22Rv1 (cell line): ENCODE measurements at regions not wholly inside any gene's neighbourhood (a gene's known extent, or its start where the extent isn't known, plus 50 kb on each side); places are given as distances from the start of the nearest gene placed in this dataset.

Experiments
- ZFX ChIP-seq: fragments of 450-650 bp; IDR thresholded peaks from 2 replicates; pipeline ENCODE4 v1.6.1; 2017; ENCODE audit warnings: antibody characterized with exemption, borderline replicate concordance
- TF ChIP-seq, protein P1 (sequence below): fragments of 450-650 bp; IDR thresholded peaks from 2 replicates; pipeline ENCODE4 v1.5.1; 2017; ENCODE audit warnings: mild to moderate bottlenecking

DNA sequence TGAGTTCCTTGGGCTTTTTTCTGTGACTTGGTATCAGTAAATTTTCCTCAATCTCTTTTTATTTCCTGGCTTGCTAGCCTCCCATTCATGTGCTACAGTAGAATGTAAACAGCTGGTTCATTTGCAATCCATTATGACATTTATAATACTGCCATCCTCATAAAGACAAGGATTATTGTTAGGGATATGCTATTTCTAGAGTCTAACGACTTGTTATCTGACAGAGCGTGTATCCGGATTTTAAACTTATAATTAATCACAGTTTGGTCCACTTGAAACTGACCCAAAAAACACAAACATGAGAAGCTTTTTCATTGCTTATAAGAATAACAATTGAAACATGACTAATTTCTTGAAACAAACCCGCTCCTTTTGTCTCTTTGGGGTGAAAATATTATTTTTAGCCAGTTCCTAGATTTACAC is 585.8 kb downstream of the TLE4 start:
- TF ChIP-seq, protein P1, sequence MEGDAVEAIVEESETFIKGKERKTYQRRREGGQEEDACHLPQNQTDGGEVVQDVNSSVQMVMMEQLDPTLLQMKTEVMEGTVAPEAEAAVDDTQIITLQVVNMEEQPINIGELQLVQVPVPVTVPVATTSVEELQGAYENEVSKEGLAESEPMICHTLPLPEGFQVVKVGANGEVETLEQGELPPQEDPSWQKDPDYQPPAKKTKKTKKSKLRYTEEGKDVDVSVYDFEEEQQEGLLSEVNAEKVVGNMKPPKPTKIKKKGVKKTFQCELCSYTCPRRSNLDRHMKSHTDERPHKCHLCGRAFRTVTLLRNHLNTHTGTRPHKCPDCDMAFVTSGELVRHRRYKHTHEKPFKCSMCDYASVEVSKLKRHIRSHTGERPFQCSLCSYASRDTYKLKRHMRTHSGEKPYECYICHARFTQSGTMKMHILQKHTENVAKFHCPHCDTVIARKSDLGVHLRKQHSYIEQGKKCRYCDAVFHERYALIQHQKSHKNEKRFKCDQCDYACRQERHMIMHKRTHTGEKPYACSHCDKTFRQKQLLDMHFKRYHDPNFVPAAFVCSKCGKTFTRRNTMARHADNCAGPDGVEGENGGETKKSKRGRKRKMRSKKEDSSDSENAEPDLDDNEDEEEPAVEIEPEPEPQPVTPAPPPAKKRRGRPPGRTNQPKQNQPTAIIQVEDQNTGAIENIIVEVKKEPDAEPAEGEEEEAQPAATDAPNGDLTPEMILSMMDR, result no peak
- TF ChIP-seq ZFX, result no peak
